Fibroblast of mammary gland (primary cell): ENCODE measurements at regions not wholly inside any gene's neighbourhood (a gene's known extent, or its start where the extent isn't known, plus 50 kb on each side); places are given as distances from the start of the nearest gene placed in this dataset.

Experiments used
- DNase-seq: peaks from one replicate; pipeline ENCODE4 v3.0.0-alpha.2; 2010; ENCODE audit warnings: low read depth
- H3K4me3 ChIP-seq: 2 replicates; pipeline ENCODE4 v1.5.1; 2011; ENCODE audit warnings: low read depth, mild to moderate bottlenecking, low read length, moderate library complexity; ENCODE audit not compliant: control insufficient read depth
- CTCF ChIP-seq: conservative IDR thresholded peaks from 2 replicates; pipeline ENCODE4 v1.5.1; 2011; ENCODE audit warnings: low read depth, low read length, inconsistent platforms; ENCODE audit not compliant: control insufficient read depth, insufficient read depth

- TF ChIP-seq CTCF = no peak
- no peak for DNase-seq
- no peak overlapping the region for H3K4me3 ChIP-seq
Observed at GRCh38 chr4:101512416-101512815, 165.1 kb upstream of the PPP3CA start.

- H3K4me3 ChIP-seq = no peak overlapping the region
- DNase-seq = peak; percentile 2
- no peak for TF ChIP-seq CTCF
Observed at GRCh38 chr4:101501421-101501820, 154.1 kb upstream of the PPP3CA start.

- H3K4me3 ChIP-seq = no peak overlapping the region
- no peak for TF ChIP-seq CTCF
- no peak for DNase-seq
Observed at GRCh38 chr4:101500742-101501141, 153.4 kb upstream of the PPP3CA start.

GRCh38 chr4:101475246-101475645, 127.9 kb upstream of the PPP3CA start:
- DNase-seq = no peak
- TF ChIP-seq CTCF = no peak
- no peak overlapping the region for H3K4me3 ChIP-seq

GRCh38 chr4:101471201-101471600, 123.9 kb upstream of the PPP3CA start:
- no peak for TF ChIP-seq CTCF
- no peak overlapping the region for H3K4me3 ChIP-seq
- DNase-seq = no peak

- no peak overlapping the region for H3K4me3 ChIP-seq
- no peak for DNase-seq
- no peak for TF ChIP-seq CTCF
Observed at GRCh38 chr4:101464596-101464995, 117.3 kb upstream of the PPP3CA start.

GRCh38 chr4:101458914-101459313, 111.6 kb upstream of the PPP3CA start:
- no peak for DNase-seq
- TF ChIP-seq CTCF = no peak
- H3K4me3 ChIP-seq = no peak overlapping the region
